Caco-2 (cell line): ENCODE measurements at regions not wholly inside any gene's neighbourhood (a gene's known extent, or its start where the extent isn't known, plus 50 kb on each side); places are given as distances from the start of the nearest gene placed in this dataset.

Experiments used
- BruUV-seq: library from RNA; stranded (reverse); fragments of 400-500 nt; replicated peaks from 2 replicates; lab custom pipeline; 2021; lab: Mats Ljungman, UMichigan
- CTCF ChIA-PET: fragments of 300-600 bp; sonication (Branson Sonifier 250); formaldehyde crosslinking; loops from one replicate; lab custom pipeline; 2022; ENCODE audit warnings: antibody characterized with exemption; lab: Charles Lee
- POLR2A ChIA-PET: fragments of 300-600 bp; sonication (Branson Sonifier 250); formaldehyde crosslinking; loops from one replicate; lab custom pipeline; 2022; ENCODE audit warnings: antibody characterized with exemption; lab: Charles Lee
- DNase-seq, 2 experiments: peaks; one replicate each; pipeline versions ENCODE4 v3.0.0 to v3.0.0-alpha.2; 2020 to 2022
- H3K27me3 ChIP-seq: replicated peaks from 2 replicates; pipeline ENCODE4 v1.6.0; 2011; ENCODE audit warnings: low read length; ENCODE audit not compliant: control insufficient read depth, insufficient read depth
- H3K36me3 ChIP-seq: 2 replicates; pipeline ENCODE4 v1.5.1; 2011; ENCODE audit warnings: low read length; ENCODE audit not compliant: control insufficient read depth, insufficient read depth
- H3K4me1 ChIP-seq: fragments of 250-450 bp; sonication (Bioruptor Pico); 2 replicates; pipeline ENCODE4 v1.5.1; 2020; ENCODE audit warnings: mild to moderate bottlenecking
- H3K4me3 ChIP-seq: 2 replicates; pipeline ENCODE4 v1.5.1; 2011; ENCODE audit warnings: low read depth, mild to moderate bottlenecking, control low read depth, low read length
- H3K9me3 ChIP-seq: fragments of 250-450 bp; sonication (Bioruptor Pico); 2 replicates; pipeline ENCODE4 v1.5.1; 2020; ENCODE audit warnings: mild to moderate bottlenecking, moderate library complexity
- H3K27ac Mint-ChIP-seq: one replicate; pipeline ENCODE4 v1.8.0; 2022; ENCODE audit warnings: mixed read lengths; ENCODE audit not compliant: unreplicated experiment
- H3K27me3 Mint-ChIP-seq: one replicate; pipeline ENCODE4 v1.8.0; 2022; ENCODE audit warnings: mixed read lengths; ENCODE audit not compliant: insufficient read depth, unreplicated experiment
- H3K36me3 Mint-ChIP-seq: one replicate; pipeline ENCODE4 v1.8.0; 2022; ENCODE audit warnings: mild to moderate bottlenecking, mixed read lengths; ENCODE audit not compliant: insufficient read depth, unreplicated experiment
- H3K4me1 Mint-ChIP-seq: one replicate; pipeline ENCODE4 v1.8.0; 2022; ENCODE audit warnings: low read depth, mixed read lengths; ENCODE audit not compliant: unreplicated experiment
- H3K4me3 Mint-ChIP-seq: one replicate; pipeline ENCODE4 v1.8.0; 2022; ENCODE audit warnings: mild to moderate bottlenecking, moderate library complexity, mixed read lengths; ENCODE audit not compliant: unreplicated experiment
- H3K9me3 Mint-ChIP-seq: one replicate; pipeline ENCODE4 v1.8.0; 2022; ENCODE audit warnings: mixed read lengths; ENCODE audit not compliant: unreplicated experiment
- CTCF ChIP-seq, 2 experiments: fragments of 200-600 bp in 1 of 2; IDR thresholded peaks; 1 replicate in 1 of 2; 2 replicates in 1 of 2; pipeline versions ENCODE4 v1.5.1 to v1.8.0; 2011 to 2022; ENCODE audit warnings: antibody characterized with exemption in 1 of 2, control low read depth in 1 of 2, inconsistent platforms in 1 of 2, low read depth in 1 of 2, low read length in 1 of 2, mild to moderate bottlenecking in 1 of 2, moderate library complexity in 1 of 2; ENCODE audit not compliant: insufficient read depth in 1 of 2, severe bottlenecking in 1 of 2, unreplicated experiment in 1 of 2
- intact Hi-C: fragments of 100-400 bp; cut with micrococcal nuclease; formaldehyde crosslinking; loops from one replicate; pipeline ENCODE4 v1.10.0; 2022; ENCODE audit not compliant: unreplicated experiment

- POLR2A ChIA-PET = no interaction called here
- no peak for DNase-seq
- CTCF ChIA-PET = no interaction called here
- no TSS peak for BruUV-seq
- no peak overlapping the region for H3K27ac Mint-ChIP-seq
- Histone ChIP-seq H3K27me3 (no peaks in the 10 kb centered on the region), H3K4me1 (no peaks in the 10 kb centered on the region), H3K9me3 (no peaks in the 10 kb centered on the region), H3K36me3 (no peaks in the 10 kb centered on the region), H3K4me3 (no peak overlapping the region)
- no peaks in the 10 kb centered on the region for H3K27me3 Mint-ChIP-seq
- H3K4me1 Mint-ChIP-seq = no peaks in the 10 kb centered on the region
- TF ChIP-seq CTCF (IDR thresholded peaks at IDR 0.05; ENCODE audit: insufficient read depth in 1 of 2, low read depth in 1 of 2, low read length in 1 of 2, severe bottlenecking in 1 of 2, unreplicated experiment in 1 of 2) = no peak
- no peak overlapping the region for H3K4me3 Mint-ChIP-seq
- peaks cover 20% of the 10 kb centered on the region for H3K9me3 Mint-ChIP-seq
- intact Hi-C loops = no loop called here
- no peaks in the 10 kb centered on the region for H3K36me3 Mint-ChIP-seq
Measured at GRCh38 chr7:67866812-67867211, 870.2 kb downstream of the TYW1 start.

GRCh38 chr7:67870396-67870795 is 873.8 kb downstream of the TYW1 start:
- intact Hi-C loops = no loop called here
- H3K36me3 Mint-ChIP-seq = no peaks in the 10 kb centered on the region
- H3K4me1 Mint-ChIP-seq = no peaks in the 10 kb centered on the region
- no peaks in the 10 kb centered on the region for H3K27me3 Mint-ChIP-seq
- DNase-seq = no peak
- H3K9me3 Mint-ChIP-seq = peaks cover 15% of the 10 kb centered on the region
- ChIA-PET POLR2A (no interaction called here), CTCF (no interaction called here)
- Histone ChIP-seq H3K4me1 (no peaks in the 10 kb centered on the region), H3K36me3 (no peaks in the 10 kb centered on the region), H3K4me3 (no peak overlapping the region), H3K9me3 (0 out of 2 replicates have a peak, but pooled peaks cover 6% of the 10 kb centered on the region), H3K27me3 (no peaks in the 10 kb centered on the region)
- no peak overlapping the region for H3K4me3 Mint-ChIP-seq
- BruUV-seq = no TSS peak
- no peak for TF ChIP-seq CTCF (IDR thresholded peaks at IDR 0.05; ENCODE audit: insufficient read depth in 1 of 2, low read depth in 1 of 2, low read length in 1 of 2, severe bottlenecking in 1 of 2, unreplicated experiment in 1 of 2)
- no peak overlapping the region for H3K27ac Mint-ChIP-seq

- H3K4me1 Mint-ChIP-seq = no peaks in the 10 kb centered on the region
- no peak for TF ChIP-seq CTCF (IDR thresholded peaks at IDR 0.05; ENCODE audit: insufficient read depth in 1 of 2, low read depth in 1 of 2, low read length in 1 of 2, severe bottlenecking in 1 of 2, unreplicated experiment in 1 of 2)
- no peak for DNase-seq
- no TSS peak for BruUV-seq
- CTCF ChIA-PET = no interaction called here
- H3K4me3 Mint-ChIP-seq = no peak overlapping the region
- intact Hi-C loops = no loop called here
- peaks cover 7% of the 10 kb centered on the region for H3K9me3 Mint-ChIP-seq
- Histone ChIP-seq H3K9me3 (0 out of 2 replicates have a peak, but pooled peaks cover 6% of the 10 kb centered on the region), H3K4me3 (no peak overlapping the region), H3K36me3 (no peaks in the 10 kb centered on the region), H3K27me3 (no peaks in the 10 kb centered on the region), H3K4me1 (no peaks in the 10 kb centered on the region)
- no peaks in the 10 kb centered on the region for H3K36me3 Mint-ChIP-seq
- no peaks in the 10 kb centered on the region for H3K27me3 Mint-ChIP-seq
- H3K27ac Mint-ChIP-seq = no peak overlapping the region
- POLR2A ChIA-PET = no interaction called here
Measured at GRCh38 chr7:67875558-67875957, 878.9 kb downstream of the TYW1 start.
